Adrenal gland (tissue), 5 donors: ENCODE measurements at regions not wholly inside any gene's neighbourhood (a gene's known extent, or its start where the extent isn't known, plus 50 kb on each side); places are given as distances from the start of the nearest gene placed in this dataset.

Source experiments
- POLR2A ChIP-seq, 2 donors: fragments of 450-650 bp; IDR thresholded peaks; one replicate each; pipeline ENCODE4 v1.6.1; 2017; ENCODE audit warnings: antibody characterized with exemption in 2 of 2, mild to moderate bottlenecking in 2 of 2, moderate library complexity in 1 of 2
- TF ChIP-seq, protein P1 (sequence below), 6 experiments: fragments of 450-650 bp in 4 of 6; fragments of 200-600 bp in 2 of 6; sonication (generic) in 1 of 6; IDR thresholded peaks; 1 replicate in 5 of 6; 2 replicates in 1 of 6; pipeline versions ENCODE4 v1.5.1 to v1.8.0; 2016 to 2021; ENCODE audit warnings: antibody characterized with exemption in 6 of 6, mild to moderate bottlenecking in 2 of 6, moderate library complexity in 1 of 6
- donor health status: DM: no; HTN: no; CAD: no.

DNA sequence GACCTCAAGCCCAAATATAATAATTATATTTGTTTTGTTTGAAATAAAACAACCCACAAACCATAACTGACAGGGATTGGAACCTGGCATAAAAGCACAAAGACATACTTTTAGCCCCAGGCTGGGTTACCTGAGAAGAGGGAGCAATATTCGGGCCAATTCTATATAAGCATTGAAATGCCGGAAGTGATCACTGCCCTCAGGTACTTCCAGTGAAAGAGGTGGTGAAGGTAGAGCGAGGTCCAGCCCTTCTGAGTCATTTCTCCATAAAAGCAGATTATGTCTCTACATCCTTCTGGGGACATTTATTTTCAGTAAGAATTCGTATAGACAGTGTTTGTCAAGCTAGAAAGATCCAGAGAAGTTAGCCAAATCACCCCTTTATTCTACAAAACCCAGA, 59.6 kb downstream of the GCNT4 start:
- TF ChIP-seq, protein P1, sequence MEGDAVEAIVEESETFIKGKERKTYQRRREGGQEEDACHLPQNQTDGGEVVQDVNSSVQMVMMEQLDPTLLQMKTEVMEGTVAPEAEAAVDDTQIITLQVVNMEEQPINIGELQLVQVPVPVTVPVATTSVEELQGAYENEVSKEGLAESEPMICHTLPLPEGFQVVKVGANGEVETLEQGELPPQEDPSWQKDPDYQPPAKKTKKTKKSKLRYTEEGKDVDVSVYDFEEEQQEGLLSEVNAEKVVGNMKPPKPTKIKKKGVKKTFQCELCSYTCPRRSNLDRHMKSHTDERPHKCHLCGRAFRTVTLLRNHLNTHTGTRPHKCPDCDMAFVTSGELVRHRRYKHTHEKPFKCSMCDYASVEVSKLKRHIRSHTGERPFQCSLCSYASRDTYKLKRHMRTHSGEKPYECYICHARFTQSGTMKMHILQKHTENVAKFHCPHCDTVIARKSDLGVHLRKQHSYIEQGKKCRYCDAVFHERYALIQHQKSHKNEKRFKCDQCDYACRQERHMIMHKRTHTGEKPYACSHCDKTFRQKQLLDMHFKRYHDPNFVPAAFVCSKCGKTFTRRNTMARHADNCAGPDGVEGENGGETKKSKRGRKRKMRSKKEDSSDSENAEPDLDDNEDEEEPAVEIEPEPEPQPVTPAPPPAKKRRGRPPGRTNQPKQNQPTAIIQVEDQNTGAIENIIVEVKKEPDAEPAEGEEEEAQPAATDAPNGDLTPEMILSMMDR (IDR thresholded peaks at IDR 0.05) = no peak
- no peak for TF ChIP-seq POLR2A (IDR thresholded peaks at IDR 0.05)
